Caco-2 (cell line): ENCODE measurements at regions not wholly inside any gene's neighbourhood (a gene's known extent, or its start where the extent isn't known, plus 50 kb on each side); places are given as distances from the start of the nearest gene placed in this dataset.

ENCODE experiments used
- BruUV-seq: library from RNA; stranded (reverse); fragments of 400-500 nt; replicated peaks from 2 replicates; lab custom pipeline; 2021; lab: Mats Ljungman, UMichigan
- CTCF ChIA-PET: fragments of 300-600 bp; sonication (Branson Sonifier 250); formaldehyde crosslinking; loops from one replicate; lab custom pipeline; 2022; ENCODE audit warnings: antibody characterized with exemption; lab: Charles Lee
- POLR2A ChIA-PET: fragments of 300-600 bp; sonication (Branson Sonifier 250); formaldehyde crosslinking; loops from one replicate; lab custom pipeline; 2022; ENCODE audit warnings: antibody characterized with exemption; lab: Charles Lee
- DNase-seq, 2 experiments: peaks; one replicate each; pipeline versions ENCODE4 v3.0.0 to v3.0.0-alpha.2; 2020 to 2022
- H3K27me3 ChIP-seq: replicated peaks from 2 replicates; pipeline ENCODE4 v1.6.0; 2011; ENCODE audit warnings: low read length; ENCODE audit not compliant: control insufficient read depth, insufficient read depth
- H3K36me3 ChIP-seq: 2 replicates; pipeline ENCODE4 v1.5.1; 2011; ENCODE audit warnings: low read length; ENCODE audit not compliant: control insufficient read depth, insufficient read depth
- H3K4me1 ChIP-seq: fragments of 250-450 bp; sonication (Bioruptor Pico); 2 replicates; pipeline ENCODE4 v1.5.1; 2020; ENCODE audit warnings: mild to moderate bottlenecking
- H3K4me3 ChIP-seq: 2 replicates; pipeline ENCODE4 v1.5.1; 2011; ENCODE audit warnings: low read depth, mild to moderate bottlenecking, control low read depth, low read length
- H3K9me3 ChIP-seq: fragments of 250-450 bp; sonication (Bioruptor Pico); 2 replicates; pipeline ENCODE4 v1.5.1; 2020; ENCODE audit warnings: mild to moderate bottlenecking, moderate library complexity
- H3K27ac Mint-ChIP-seq: one replicate; pipeline ENCODE4 v1.8.0; 2022; ENCODE audit warnings: mixed read lengths; ENCODE audit not compliant: unreplicated experiment
- H3K27me3 Mint-ChIP-seq: one replicate; pipeline ENCODE4 v1.8.0; 2022; ENCODE audit warnings: mixed read lengths; ENCODE audit not compliant: insufficient read depth, unreplicated experiment
- H3K36me3 Mint-ChIP-seq: one replicate; pipeline ENCODE4 v1.8.0; 2022; ENCODE audit warnings: mild to moderate bottlenecking, mixed read lengths; ENCODE audit not compliant: insufficient read depth, unreplicated experiment
- H3K4me1 Mint-ChIP-seq: one replicate; pipeline ENCODE4 v1.8.0; 2022; ENCODE audit warnings: low read depth, mixed read lengths; ENCODE audit not compliant: unreplicated experiment
- H3K4me3 Mint-ChIP-seq: one replicate; pipeline ENCODE4 v1.8.0; 2022; ENCODE audit warnings: mild to moderate bottlenecking, moderate library complexity, mixed read lengths; ENCODE audit not compliant: unreplicated experiment
- H3K9me3 Mint-ChIP-seq: one replicate; pipeline ENCODE4 v1.8.0; 2022; ENCODE audit warnings: mixed read lengths; ENCODE audit not compliant: unreplicated experiment
- intact Hi-C: fragments of 100-400 bp; cut with micrococcal nuclease; formaldehyde crosslinking; loops from one replicate; pipeline ENCODE4 v1.10.0; 2022; ENCODE audit not compliant: unreplicated experiment
- TF ChIP-seq, protein P1 (sequence below), 2 experiments: fragments of 200-600 bp in 1 of 2; IDR thresholded peaks; 1 replicate in 1 of 2; 2 replicates in 1 of 2; pipeline versions ENCODE4 v1.5.1 to v1.8.0; 2011 to 2022; ENCODE audit warnings: antibody characterized with exemption in 1 of 2, control low read depth in 1 of 2, inconsistent platforms in 1 of 2, low read depth in 1 of 2, low read length in 1 of 2, mild to moderate bottlenecking in 1 of 2, moderate library complexity in 1 of 2; ENCODE audit not compliant: insufficient read depth in 1 of 2, severe bottlenecking in 1 of 2, unreplicated experiment in 1 of 2

DNA sequence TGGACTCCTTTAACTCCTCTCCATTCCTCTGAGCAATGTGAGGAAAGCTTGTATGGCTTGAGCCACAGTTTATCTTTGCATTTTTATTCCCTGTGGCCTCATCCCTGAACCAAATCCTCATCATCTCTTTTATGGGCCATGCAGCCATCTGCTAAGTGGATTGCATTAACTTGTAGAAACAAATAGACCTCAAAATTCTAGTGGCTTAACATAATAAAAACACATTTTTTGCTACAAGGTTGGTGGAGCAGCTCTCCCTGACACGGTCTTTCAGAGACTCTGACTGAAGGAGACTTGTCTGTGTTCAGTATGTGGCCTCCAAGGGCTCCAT, 135.3 kb downstream of the RPL22L1 start:
- H3K9me3 Mint-ChIP-seq, result peaks cover 9% of the 10 kb centered on the region
- no peak for DNase-seq
- Histone ChIP-seq H3K4me1 (0 out of 2 replicates have a peak, but pooled peaks cover 4% of the 10 kb centered on the region), H3K36me3 (no peaks in the 10 kb centered on the region), H3K9me3 (no peaks in the 10 kb centered on the region), H3K4me3 (no peak overlapping the region), H3K27me3 (no peaks in the 10 kb centered on the region)
- TF ChIP-seq, protein P1, sequence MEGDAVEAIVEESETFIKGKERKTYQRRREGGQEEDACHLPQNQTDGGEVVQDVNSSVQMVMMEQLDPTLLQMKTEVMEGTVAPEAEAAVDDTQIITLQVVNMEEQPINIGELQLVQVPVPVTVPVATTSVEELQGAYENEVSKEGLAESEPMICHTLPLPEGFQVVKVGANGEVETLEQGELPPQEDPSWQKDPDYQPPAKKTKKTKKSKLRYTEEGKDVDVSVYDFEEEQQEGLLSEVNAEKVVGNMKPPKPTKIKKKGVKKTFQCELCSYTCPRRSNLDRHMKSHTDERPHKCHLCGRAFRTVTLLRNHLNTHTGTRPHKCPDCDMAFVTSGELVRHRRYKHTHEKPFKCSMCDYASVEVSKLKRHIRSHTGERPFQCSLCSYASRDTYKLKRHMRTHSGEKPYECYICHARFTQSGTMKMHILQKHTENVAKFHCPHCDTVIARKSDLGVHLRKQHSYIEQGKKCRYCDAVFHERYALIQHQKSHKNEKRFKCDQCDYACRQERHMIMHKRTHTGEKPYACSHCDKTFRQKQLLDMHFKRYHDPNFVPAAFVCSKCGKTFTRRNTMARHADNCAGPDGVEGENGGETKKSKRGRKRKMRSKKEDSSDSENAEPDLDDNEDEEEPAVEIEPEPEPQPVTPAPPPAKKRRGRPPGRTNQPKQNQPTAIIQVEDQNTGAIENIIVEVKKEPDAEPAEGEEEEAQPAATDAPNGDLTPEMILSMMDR (IDR thresholded peaks at IDR 0.05; ENCODE audit: insufficient read depth in 1 of 2, low read depth in 1 of 2, low read length in 1 of 2, severe bottlenecking in 1 of 2, unreplicated experiment in 1 of 2), result no peak
- H3K27ac Mint-ChIP-seq, result no peak overlapping the region
- POLR2A ChIA-PET, result no interaction called here
- no peak overlapping the region for H3K4me3 Mint-ChIP-seq
- no peaks in the 10 kb centered on the region for H3K4me1 Mint-ChIP-seq
- CTCF ChIA-PET, result no interaction called here
- BruUV-seq, result no TSS peak
- peaks cover 6% of the 10 kb centered on the region for H3K27me3 Mint-ChIP-seq
- no peaks in the 10 kb centered on the region for H3K36me3 Mint-ChIP-seq
- intact Hi-C loops, result no loop called here

DNA sequence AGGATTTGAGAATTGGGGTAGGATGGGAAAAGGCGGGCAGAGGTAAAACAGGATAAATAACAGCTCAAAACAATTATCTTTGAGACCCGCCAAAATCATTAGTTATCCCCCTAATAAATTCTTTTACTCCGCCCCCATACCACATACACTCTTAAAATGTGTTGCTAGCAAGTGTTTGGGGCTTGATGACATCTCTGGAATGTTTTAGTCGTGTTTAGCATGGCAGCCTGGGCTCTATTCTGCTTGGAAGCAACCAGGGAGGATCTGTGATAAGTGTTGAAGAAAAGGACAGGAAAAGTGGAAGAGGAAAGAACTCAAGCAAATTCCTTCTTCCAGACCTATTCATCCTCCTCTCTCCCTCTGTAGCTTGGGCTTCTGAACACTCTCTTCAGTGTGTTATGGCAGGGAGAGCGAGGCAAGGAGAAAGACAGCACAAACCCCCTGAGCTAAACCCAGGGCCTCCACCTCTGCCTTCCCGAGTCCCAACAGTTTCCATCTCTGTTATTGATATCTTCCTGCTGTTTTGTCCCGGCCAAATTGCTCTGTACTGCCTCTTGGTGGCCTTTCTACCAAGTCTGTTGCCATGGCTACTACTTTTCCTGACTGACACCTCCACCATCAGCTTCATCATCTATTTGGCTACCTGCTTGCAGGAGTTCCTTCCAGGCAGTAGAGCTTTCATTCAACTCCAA, 135.8 kb downstream of the RPL22L1 start:
- TF ChIP-seq, protein P1 (IDR thresholded peaks at IDR 0.05; ENCODE audit: insufficient read depth in 1 of 2, low read depth in 1 of 2, low read length in 1 of 2, severe bottlenecking in 1 of 2, unreplicated experiment in 1 of 2), result no peak
- 0 out of 2 replicates have a peak, but pooled peaks cover 4% of the 10 kb centered on the region for H3K4me1 ChIP-seq
- DNase-seq, result no peak
- CTCF ChIA-PET, result no interaction called here
- POLR2A ChIA-PET, result no interaction called here
- H3K27me3 ChIP-seq, result no peaks in the 10 kb centered on the region
- H3K4me3 Mint-ChIP-seq, result no peak overlapping the region
- H3K9me3 ChIP-seq, result no peaks in the 10 kb centered on the region
- no peak overlapping the region for H3K4me3 ChIP-seq
- H3K36me3 ChIP-seq, result no peaks in the 10 kb centered on the region
- intact Hi-C loops, result no loop called here
- no peak overlapping the region for H3K27ac Mint-ChIP-seq
- H3K4me1 Mint-ChIP-seq, result no peaks in the 10 kb centered on the region
- H3K27me3 Mint-ChIP-seq, result peaks cover 6% of the 10 kb centered on the region
- H3K36me3 Mint-ChIP-seq, result no peaks in the 10 kb centered on the region
- peaks cover 9% of the 10 kb centered on the region for H3K9me3 Mint-ChIP-seq
- BruUV-seq, result no TSS peak

DNA sequence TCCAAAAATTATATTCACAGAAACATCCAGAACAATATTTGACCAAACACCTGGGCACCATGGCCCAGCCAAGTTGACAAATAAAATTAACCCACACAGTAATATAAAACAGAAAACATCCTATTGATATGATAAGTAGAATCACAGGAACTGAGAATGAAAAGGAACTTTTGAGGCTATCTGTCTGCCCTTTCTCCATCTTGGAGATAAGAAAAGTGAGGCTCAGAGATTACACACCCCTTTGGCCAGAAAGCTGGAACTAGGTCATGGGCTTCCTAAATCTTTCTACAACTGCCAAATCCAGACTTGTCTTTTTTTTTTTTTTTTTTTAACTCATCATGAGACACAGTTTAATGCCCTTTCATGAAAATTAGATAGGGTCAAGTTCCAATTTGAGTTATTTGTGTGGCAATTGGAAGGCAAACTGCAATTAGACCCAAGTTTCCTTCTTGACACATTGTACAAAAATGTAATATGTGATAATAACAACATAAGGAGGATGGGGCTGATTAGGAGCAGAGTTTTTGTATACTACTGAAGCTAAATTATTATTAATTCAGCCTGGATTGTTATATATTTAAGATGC, 137.2 kb downstream of the RPL22L1 start:
- intact Hi-C loops, result no loop called here
- Mint-ChIP-seq H3K9me3 (peaks cover 3% of the 10 kb centered on the region), H3K4me1 (no peaks in the 10 kb centered on the region), H3K27me3 (peaks cover 6% of the 10 kb centered on the region), H3K27ac (no peak overlapping the region), H3K36me3 (no peaks in the 10 kb centered on the region), H3K4me3 (no peak overlapping the region)
- Histone ChIP-seq H3K27me3 (no peaks in the 10 kb centered on the region), H3K36me3 (no peaks in the 10 kb centered on the region), H3K4me3 (no peak overlapping the region), H3K4me1 (0 out of 2 replicates have a peak, but pooled peaks cover 4% of the 10 kb centered on the region), H3K9me3 (no peaks in the 10 kb centered on the region)
- ChIA-PET POLR2A (no interaction called here), CTCF (no interaction called here)
- TF ChIP-seq, protein P1 (IDR thresholded peaks at IDR 0.05; ENCODE audit: insufficient read depth in 1 of 2, low read depth in 1 of 2, low read length in 1 of 2, severe bottlenecking in 1 of 2, unreplicated experiment in 1 of 2), result no peak
- no TSS peak for BruUV-seq
- no peak for DNase-seq
